ENCODE measurements at regions not wholly inside any gene's neighbourhood (a gene's known extent, or its start where the extent isn't known, plus 50 kb on each side); places are given as distances from the start of the nearest gene placed in this dataset.
A peak's percentile ranks its signal among the peaks of the same experiment; 100 is the strongest.
"Not testable (repeated sequence)": the region's sequence is repeated elsewhere in the genome, so short reads cannot be mapped to it uniquely, and the experiment has no call there.

- DNase-seq (ENCODE audit: low read depth): no peak
These were observed 105.8 kb downstream of the SPP2 start for GRCh38 chr2:234156326-234156725.

- not testable (repeated sequence) for DNase-seq (ENCODE audit: low read depth)
These were observed 102.3 kb downstream of the SPP2 start for GRCh38 chr2:234152835-234153234.

GRCh38 chr2:234147335-234147861 is 96.9 kb downstream of the SPP2 start:
- no peak for DNase-seq (ENCODE audit: low read depth)

GRCh38 chr2:234146087-234146826 is 95.8 kb downstream of the SPP2 start:
- peak; percentile 85 for DNase-seq (ENCODE audit: low read depth)

- no peak for DNase-seq (ENCODE audit: low read depth)
These were observed 95.0 kb downstream of the SPP2 start for GRCh38 chr2:234145511-234145910.

- DNase-seq (ENCODE audit: low read depth): no peak
These were observed 94.6 kb downstream of the SPP2 start for GRCh38 chr2:234145057-234145456.

GRCh38 chr2:234143896-234144295 is 93.4 kb downstream of the SPP2 start:
- no peak for DNase-seq (ENCODE audit: low read depth)

GRCh38 chr2:234142530-234142929 is 92.0 kb downstream of the SPP2 start:
- DNase-seq (ENCODE audit: low read depth): no peak

GRCh38 chr2:234139755-234140154 is 89.3 kb downstream of the SPP2 start:
- no peak for DNase-seq (ENCODE audit: low read depth)

GRCh38 chr2:234138836-234139235 is 88.3 kb downstream of the SPP2 start:
- DNase-seq (ENCODE audit: low read depth): no peak

GRCh38 chr2:234137400-234138014 is 87.0 kb downstream of the SPP2 start:
- no peak for DNase-seq (ENCODE audit: low read depth)

- DNase-seq (ENCODE audit: low read depth): no peak
These were observed 86.0 kb downstream of the SPP2 start for GRCh38 chr2:234136461-234136860.

- DNase-seq (ENCODE audit: low read depth): peak; percentile 63
These were observed 85.3 kb downstream of the SPP2 start for GRCh38 chr2:234135750-234136221.

GRCh38 chr2:234134496-234134895 is 84.0 kb downstream of the SPP2 start:
- no peak for DNase-seq (ENCODE audit: low read depth)

GRCh38 chr2:234133004-234133403 is 82.5 kb downstream of the SPP2 start:
- peak; percentile 44 for DNase-seq (ENCODE audit: low read depth)

- no peak for DNase-seq (ENCODE audit: low read depth)
These were observed 80.3 kb downstream of the SPP2 start for GRCh38 chr2:234130777-234131181.

- no peak for DNase-seq (ENCODE audit: low read depth)
These were observed 78.1 kb downstream of the SPP2 start for GRCh38 chr2:234128606-234129005.
